Hematopoietic multipotent progenitor cell treated with erythropoietin and hydrocortisone succinate and interleukin-3 and kit ligand, for 17 days (in vitro differentiated cells): ENCODE measurements at regions not wholly inside any gene's neighbourhood (a gene's known extent, or its start where the extent isn't known, plus 50 kb on each side); places are given as distances from the start of the nearest gene placed in this dataset.
"Not testable (repeated sequence)": the region's sequence is repeated elsewhere in the genome, so short reads cannot be mapped to it uniquely, and the experiment has no call there.

Experiments
- DNase-seq: peaks from one replicate; pipeline ENCODE4 v3.0.0-alpha.2; 2015; ENCODE audit warnings: low spot score

DNA sequence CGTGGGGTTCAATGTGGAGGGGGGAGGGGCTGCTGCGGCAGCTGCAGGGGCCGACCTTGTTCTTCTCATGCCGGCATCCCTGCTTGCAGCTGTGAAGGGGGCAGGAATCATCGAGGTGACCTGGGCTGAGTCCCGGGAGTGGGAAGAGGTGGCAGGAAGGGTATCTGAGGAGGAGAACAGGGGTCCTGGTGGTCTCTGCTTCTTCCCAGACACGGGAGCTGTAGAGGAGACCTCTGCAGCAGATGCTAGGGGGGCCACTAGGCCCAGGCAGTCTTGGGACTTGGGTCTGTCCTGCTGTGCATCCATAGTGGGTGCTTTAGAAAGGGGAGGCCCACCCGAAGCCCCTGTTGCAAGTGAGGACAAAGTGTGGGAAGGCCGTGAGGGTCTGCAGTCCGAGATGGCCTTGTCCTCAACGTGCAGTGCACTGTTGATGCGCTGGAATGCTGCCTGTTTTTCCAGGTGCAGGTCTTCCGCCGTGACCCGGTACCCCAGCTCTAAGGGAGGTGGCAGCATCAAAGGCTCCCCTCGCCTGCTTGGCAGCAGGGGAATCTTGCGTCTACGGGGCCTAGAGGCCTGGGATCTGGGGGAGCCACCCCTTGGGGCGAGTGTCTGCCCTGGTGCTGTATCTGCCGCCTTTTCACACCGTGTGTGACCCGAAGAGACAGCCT is 1370.0 kb downstream of the CDH12 start:
- not testable (repeated sequence) for DNase-seq

DNA sequence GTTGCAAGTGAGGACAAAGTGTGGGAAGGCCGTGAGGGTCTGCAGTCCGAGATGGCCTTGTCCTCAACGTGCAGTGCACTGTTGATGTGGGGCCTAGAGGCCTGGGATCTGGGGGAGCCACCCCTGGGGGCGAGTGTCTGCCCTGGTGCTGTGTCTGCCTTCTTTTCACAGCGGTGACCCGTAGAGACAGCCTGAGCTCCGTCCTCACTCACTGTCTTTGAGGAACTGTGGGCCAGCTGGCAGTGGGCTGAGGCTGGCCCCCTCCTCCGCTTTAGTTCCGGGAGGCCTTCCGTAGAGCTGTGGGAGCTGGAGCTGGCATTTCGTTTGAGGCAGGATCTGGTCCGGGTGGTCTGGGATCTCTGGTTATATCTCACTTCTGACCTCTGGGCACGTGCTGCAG is 1370.6 kb downstream of the CDH12 start:
- not testable (repeated sequence) for DNase-seq

DNA sequence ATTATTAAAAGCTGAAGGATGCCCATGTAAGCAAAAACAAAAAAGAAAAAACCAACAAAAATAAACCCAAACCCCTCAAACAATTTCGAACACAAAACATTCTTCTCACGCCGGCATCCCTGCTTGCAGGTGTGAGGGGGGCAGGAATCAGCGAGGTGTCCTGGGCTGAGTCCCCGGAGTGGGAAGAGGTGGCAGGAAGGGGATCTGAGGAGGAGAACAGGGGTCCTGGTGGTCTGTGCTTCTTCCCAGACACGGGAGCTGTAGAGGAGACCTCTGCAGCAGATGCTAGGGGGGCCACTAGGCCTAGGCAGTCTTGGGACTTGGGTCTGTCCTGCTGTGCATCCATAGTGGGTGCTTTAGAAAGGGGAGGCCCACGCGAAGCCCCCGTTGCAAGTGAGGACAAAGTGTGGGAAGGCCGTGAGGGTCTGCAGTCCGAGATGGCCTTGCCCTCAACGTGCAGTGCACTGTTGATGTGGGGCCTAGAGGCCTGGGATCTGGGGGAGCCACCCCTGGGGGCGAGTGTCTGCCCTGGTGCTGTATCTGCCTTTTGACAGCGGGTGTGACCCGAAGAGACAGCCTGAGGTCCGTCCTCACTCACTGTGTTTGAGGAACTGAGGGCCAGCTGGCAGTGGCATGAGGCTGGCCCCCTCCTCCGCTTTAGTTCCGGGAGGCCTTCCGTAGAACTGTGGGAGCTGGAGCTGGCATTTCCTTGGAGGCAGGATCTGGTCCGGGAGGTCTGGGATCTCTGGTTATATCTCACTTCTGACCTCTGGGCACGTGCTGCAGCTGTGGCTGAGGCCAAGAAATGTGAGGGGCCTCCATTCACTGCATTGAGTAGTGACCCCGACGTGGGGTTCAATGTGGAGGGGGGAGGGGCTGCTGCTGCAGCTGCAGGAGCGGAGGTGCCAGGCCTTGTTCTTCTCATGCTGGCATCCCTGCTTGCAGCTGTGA is 1371.5 kb downstream of the CDH12 start:
- not testable (repeated sequence) for DNase-seq

DNA sequence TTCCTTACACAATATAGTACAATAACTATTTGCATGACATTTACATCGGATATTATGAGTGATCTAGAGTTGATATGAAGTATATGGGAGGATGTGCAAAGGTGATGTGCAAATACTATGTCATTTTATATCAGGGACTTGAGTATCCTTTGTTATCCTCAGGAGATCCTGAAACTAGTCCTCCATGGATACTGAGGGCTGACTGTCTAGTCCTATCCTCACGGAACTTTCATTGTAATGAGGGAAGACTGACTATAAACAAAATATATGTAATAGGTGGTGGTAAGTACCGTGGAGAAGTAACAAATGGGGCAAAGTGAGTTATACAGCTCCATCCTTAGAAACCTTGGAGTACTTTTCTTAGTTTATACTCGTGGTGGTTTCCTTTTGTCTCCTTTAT is 1373.1 kb downstream of the CDH12 start:
- DNase-seq: not testable (repeated sequence)

DNA sequence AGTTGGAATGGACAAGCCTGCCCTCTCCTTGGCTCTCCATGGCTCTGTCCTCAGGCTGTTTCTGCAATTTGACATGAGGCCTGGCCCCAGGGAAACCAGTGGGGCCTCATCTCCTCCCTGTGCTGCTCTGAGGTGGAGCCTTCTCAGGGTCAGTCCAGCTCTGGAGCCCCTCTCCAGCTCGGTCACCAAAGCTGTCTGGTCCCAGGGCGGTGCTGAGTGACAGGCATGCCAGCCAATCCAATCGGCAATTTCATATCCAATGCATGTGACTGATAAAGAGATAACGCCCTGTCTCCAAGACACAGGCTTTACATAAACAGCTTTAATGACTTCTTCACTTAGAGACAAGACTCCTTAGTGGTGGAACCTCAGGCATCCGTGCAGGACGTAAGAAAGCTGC is 1379.2 kb downstream of the CDH12 start:
- peak; percentile 13 for DNase-seq

DNA sequence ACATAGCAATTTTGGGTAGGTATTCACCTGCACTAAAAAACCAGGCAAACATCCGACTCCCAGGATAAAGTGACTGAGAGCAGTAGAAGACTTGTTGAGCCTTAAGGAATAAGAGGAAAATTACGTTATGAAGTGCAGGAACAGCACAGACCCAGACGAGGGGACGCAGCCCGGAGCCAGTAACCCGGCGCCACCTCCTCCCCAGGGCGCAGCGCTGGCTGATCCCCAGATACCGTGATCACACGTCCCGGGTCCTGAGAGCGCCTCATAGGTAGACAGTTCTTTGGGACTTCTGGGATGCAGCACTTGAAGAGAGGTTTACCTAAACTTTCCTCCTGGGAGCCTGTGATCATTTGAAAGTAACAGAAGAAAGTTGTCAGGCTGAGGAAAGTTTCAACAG is 1379.7 kb downstream of the CDH12 start:
- not testable (repeated sequence) for DNase-seq

DNA sequence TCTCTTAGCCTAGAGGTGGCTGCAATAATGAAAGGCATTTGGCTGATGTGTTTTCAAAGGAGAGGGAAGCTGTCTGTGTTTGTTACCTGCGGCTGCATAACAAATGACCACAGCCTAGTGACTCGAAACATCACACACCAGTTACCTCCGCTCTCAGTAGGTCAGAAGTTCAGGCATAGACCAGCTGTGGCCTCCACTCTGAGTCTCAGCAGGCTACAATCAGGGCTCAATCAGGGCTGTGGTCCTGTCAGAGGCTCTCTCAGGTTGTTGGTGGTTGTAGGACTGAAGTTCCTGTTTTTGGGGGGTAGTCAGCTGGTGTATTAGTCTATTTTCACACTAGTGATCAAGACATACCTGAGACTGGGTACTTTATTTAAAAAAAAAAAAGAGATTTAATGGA is 1381.5 kb downstream of the CDH12 start:
- not testable (repeated sequence) for DNase-seq

DNA sequence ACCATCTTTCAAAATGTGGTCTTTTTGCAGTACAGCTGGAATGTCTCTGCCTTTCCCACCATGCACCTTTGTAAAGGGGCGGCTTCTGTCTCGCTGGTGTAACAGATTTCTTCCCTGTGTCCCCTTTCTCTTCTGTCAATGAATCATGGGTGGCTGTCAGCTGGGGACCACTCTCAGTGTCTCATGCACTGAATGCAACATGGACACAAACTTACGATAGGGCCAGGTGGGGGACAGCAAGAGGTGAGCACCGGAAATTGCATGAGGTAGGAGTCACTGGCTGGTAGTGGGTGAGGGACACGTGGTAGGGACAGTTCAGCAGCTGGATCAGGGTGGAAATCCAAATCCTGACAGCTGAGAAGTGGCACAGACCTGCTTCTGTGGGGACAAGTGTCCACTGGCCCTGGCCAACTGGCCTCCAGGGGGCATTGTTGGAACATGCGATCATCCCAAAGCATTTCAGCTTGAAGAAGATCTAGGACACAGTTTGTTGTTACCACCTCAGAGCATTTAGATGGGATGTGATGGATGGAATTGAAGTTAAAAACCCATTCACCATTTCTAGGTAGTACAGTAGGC is 1383.5 kb downstream of the CDH12 start:
- DNase-seq: not testable (repeated sequence)

DNA sequence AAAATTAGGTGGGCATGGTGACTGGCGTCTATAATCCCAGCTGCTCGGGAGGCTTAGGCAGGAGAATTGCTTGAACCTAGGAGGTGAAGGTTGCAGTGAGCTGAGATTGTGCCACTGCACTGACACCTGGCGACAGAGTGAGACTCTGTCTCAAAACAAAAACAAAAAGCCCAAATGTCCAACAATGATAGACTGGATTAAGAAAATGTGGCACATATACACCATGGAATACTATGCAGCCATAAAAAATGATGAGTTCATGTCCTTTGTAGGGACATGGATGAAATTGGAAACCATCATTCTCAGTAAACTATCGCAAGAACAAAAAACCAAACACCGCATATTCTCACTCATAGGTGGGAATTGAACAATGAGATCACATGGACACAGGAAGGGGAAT is 1385.6 kb downstream of the CDH12 start:
- not testable (repeated sequence) for DNase-seq

DNA sequence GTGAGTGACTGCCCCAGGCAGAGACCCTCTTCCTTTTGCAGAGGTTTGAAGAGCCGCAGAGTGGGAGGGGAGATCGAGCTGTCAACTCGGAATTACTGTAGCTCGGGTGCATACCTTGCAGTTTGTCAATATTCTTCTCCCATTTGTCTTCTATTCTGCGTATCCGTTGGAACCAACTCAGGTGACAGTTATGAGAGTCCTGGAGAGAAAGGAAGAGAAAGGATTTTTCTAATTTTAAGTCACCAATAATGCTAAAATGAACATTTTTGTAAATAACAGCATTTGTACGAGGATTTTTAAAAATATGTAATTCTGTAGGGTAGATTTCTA is 1393.4 kb downstream of the CDH12 start:
- not testable (repeated sequence) for DNase-seq

DNA sequence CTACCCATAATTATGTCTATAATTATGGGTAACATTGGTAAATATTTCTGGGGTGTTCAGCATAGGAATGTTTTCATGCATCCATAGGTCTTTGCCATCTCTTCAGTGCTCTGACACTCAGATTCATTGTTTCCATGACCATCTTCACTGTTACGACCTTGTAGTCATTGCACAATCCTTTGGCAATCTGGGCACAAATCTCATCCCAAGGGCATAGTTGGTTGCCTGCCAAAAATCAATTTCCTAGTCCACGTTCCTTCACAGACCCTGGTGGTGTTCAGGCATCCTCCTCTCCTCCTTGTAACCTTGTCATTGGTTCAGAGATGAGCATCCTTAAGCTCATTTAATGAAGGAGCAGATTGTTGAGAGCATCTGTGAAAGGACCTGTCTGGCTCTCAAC is 1400.7 kb downstream of the CDH12 start:
- DNase-seq: no peak

DNA sequence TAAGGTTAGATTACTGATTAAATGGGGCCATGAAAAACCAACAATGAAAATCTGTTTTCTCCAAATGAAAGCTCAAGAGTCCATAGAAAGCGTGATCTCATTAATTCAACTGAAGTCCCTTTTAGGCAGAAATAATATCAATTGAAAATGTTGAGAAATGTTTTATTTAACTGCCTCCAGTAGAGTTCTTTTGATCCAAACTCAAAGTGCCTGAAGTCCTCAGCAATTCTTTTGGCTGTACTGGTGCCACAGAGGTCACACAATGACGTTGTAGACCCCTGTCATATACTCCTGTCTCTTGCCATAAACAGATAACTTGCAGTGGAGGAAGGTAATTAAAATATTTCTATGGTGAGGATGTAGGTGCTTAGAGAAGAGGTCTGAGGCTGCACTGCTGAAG is 1420.5 kb downstream of the CDH12 start:
- DNase-seq: no peak

DNA sequence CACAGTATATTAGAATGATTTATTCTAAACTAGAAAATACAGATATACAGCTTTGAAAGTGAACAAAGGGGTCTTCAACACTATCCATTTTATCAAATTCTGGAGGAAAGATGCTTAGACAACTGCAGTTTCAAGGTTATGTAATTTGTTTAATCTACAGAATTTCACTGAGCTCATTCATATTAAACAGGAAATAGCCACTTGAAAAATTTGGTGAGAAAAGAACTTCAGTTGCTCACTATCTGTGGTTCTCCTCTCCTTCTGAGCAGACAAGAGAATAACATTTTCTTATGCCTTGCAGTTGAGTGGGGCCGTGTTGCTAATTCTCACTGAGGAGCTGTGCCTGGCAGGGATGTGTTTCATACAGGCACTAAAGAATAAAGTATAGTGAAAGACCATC is 1428.2 kb downstream of the CDH12 start:
- DNase-seq: no peak

DNA sequence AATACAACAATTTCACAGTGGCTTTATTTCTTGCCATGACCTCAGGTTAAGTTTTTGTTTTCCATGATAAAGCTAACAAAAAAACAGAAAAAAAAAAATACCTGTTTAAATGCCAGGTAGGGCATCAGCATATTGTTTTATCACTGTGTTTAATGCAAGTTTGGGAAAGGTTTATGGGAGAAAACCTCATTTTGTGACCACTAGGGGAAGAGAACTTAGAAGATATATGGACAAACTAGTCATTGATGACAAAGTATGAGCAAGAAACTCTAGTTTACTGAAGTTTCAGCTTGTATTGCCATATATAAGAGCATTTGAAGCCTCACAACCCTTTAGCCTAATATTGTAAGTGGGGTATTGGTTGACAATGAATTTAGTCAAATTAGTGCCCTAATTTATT is 1431.4 kb upstream of the CDH18 start:
- no peak for DNase-seq

DNA sequence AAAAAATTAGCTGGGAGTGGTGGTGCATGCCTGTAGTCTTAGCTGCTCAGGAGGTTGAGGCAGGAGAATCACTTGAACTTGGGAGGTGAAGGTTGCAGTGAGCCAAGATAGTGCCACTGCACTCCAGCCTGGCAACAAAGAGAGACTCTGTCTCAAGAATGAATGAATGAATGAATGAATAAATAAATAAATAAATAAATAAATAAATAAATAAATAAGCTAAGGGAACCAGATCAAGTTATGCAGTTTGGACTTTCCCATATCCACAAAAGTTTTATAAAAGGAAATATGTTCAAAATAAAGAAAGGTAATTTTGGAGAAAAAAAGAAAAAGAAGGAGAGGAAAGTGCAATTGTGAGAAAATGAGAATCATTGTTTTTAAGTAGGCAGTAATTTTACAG is 1414.1 kb upstream of the CDH18 start:
- not testable (repeated sequence) for DNase-seq

DNA sequence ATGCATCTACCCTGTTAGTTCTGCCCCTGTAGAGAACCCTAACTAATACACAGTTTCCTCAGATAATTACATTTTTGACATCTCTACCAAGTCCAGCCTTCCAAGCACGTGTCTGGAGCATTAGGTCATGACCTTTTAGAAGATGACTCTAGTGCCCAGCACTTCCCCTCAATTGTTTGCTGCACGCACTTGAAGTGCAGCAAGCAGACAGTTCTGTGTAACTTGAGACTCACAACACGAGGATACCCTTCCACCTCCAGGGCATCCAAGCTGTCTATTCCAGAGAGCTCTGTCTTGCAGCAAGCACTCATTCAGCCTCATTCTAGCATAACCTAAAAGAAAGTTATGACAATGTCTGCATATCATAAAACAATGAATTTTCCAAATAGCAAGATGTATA is 1410.5 kb upstream of the CDH18 start:
- DNase-seq: no peak

DNA sequence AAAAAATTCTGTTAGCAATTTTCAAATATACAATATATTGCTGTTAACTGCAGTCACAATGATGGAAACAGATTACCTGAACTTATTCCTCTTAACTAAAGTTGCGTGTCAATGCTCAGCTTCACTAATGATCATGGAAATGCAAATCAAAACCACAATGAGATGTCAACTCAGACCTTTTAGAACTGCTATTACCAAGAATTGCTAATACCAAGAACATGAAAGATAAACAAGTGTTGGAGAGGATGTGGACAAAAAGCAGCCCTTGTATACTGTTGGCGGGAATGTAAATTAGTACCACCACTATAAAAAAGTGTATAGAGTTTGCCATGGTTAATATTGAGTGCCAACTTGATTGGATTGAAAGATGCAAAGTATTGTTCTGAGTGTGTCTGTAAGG is 1409.7 kb upstream of the CDH18 start:
- no peak for DNase-seq

DNA sequence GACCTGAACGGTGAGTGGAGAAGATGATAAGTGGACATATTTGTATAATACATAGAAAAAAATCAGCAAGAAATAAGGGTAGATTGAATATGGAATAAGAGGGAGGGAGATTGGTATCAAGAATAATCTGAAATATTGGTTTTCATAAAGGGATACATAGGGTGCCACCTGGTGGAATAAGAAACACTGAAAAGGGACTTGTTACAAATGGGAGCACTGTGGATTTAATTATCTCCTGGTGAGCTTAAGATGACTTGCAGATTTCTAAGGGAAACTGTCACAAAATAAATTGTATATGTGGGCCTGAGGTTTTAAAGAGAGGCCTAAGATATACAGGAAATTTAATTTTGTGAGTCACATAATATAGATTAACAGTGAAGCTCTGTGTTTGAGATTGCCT is 1403.5 kb upstream of the CDH18 start:
- no peak for DNase-seq

DNA sequence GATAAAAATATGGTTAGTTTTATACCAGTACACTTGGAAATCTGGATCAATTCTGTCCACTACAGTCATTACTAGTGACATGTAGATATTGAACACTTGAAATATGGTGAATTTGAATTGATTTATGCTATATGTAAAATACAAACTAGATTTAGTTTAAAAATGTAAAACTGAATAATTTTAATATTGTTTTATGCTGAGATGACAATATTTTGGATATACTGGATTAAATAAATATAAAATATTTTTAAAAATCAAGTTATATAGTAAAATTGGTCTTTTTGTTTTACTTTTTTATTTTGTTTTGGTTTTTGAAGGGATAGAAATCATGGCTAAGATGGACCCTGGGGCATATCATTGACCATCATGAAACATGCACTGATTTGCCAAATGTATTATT is 1372.8 kb upstream of the CDH18 start:
- DNase-seq: not testable (repeated sequence)

DNA sequence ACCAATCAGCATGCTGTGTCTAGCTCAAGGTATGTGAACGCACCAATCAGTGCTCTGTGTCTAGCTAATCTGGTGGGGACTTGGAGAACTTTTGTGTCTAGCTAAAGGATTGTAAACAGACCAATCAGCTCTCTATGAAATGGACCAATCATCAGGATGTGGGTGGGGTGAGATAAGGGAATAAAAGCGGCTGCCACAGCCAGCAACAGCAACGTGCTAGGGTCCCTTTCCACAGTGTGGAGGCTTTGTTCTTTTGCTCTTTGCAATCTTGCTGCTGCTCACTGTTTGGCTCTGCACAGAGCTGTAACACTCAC is 1353.9 kb upstream of the CDH18 start:
- DNase-seq: not testable (repeated sequence)

DNA sequence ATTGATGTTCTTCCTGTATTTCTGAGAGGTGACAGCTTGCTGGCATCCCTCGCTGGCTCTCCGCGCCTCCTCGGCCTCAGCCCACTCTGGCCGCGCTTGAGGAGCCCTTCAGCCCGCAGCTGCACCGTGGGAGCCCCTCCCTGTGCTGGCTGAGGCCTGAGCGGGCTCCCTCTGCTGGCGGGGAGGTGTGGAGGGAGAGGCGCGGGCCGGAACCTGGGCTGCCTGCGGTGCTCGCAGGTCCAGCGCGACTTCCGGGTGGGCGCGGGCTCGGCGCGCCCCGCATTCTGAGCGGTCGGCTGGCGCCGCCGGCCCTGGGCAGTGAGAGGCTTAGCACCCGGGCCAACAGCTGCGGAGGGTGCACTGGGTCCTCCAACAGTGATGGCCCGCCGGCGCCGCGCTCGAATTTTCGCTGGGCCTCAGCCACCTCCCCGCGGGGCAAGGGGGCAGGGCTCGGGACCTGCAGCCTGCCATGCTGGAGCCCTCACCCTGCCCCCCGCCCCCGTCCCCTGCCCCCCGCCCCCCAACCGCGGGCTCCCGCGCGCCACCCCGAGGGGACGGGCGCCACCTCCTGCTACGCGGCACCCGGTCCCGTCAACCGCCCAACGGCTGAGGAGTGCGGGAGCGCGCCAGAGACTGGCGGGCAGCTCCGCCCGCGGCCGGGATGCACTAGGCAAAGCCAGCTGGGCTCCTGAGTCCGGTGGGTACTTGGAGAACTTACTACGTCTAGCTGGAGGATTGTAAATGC is 1353.4 kb upstream of the CDH18 start:
- DNase-seq: not testable (repeated sequence)

DNA sequence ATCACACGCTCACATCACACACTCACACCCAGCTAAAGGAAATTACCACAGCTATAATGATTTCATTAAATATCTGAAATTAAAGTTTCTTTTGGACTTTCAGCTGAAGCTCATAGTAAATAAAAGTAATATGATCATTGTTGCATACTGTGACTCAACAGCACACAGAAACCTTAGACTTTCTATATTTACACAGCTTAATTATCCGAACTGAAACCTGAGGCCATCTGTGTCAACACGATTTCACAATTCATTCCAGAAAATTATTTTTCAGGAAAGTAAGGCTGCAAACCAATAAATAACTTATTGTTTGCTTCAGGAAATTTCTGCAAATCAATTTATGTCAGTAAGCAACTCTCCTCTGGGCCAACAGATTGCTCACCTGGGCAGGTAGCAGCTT is 1352.2 kb upstream of the CDH18 start:
- not testable (repeated sequence) for DNase-seq

DNA sequence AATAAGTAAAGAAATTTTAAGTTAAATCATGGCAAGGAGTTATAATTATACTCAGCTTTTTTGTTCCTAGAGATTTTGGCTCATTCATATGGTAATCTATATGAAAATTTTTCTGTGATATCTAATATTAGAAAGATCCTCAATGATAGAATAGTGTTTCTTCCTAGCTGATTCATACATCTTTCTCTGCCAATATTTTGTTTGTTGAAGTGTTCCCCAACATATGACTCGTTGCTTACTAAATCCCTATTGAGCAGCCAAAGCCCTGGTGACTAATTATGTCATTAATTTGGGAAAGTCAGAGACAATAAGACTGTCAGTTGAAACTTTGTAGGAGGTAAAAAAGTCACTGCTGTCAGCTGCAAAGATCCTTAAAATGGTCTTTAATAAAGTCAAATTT is 1348.5 kb upstream of the CDH18 start:
- DNase-seq: not testable (repeated sequence)
